ENCODE measurements at regions not wholly inside any gene's neighbourhood (a gene's known extent, or its start where the extent isn't known, plus 50 kb on each side); places are given as distances from the start of the nearest gene placed in this dataset.

GRCh38 chr4:3847211-3847940, 81.2 kb downstream of the ADRA2C start:
- Histone ChIP-seq H3K9me3 (replicated peaks; ENCODE audit: control insufficient read depth, insufficient read depth, low read depth, low read length) (no peaks in the 10 kb centered on the region), H3K4me2 (ENCODE audit: insufficient read depth, low read length) (no peak overlapping the region), H3K27me3 (ENCODE audit: control insufficient read depth in 2 of 2, insufficient read depth in 2 of 2, low read length in 2 of 2) (peaks cover 3 to 16% of the 10 kb centered on the region in 2 experiments; a peak in 4 of 5 replicates), H3K9me1 (ENCODE audit: control insufficient read depth, insufficient read depth, low read length) (no peaks in the 10 kb centered on the region), H3K27ac (ENCODE audit: extremely low read depth, low read depth, low read length) (no peak overlapping the region), H3K36me3 (ENCODE audit: control insufficient read depth, insufficient read depth, low read length) (no peaks in the 10 kb centered on the region), H3K4me1 (replicated peaks in 1 of 2; ENCODE audit: control insufficient read depth in 2 of 2, insufficient read depth in 2 of 2, low read length in 2 of 2) (no peaks in the 10 kb centered on the region; a peak in 1 of 5 replicates), H2AFZ (ENCODE audit: low read depth, low read length) (no peak overlapping the region), H3K79me2 (ENCODE audit: control insufficient read depth, insufficient read depth, low read length) (no peaks in the 10 kb centered on the region), H3K4me3 (no peak overlapping the region), H3K9ac (ENCODE audit: insufficient read depth in 1 of 2, low read depth in 2 of 2, low read length in 2 of 2) (no peak overlapping the region), H4K20me1 (replicated peaks; ENCODE audit: control insufficient read depth, insufficient read depth, low read length) (no peaks in the 10 kb centered on the region)
- TF ChIP-seq HOXB6 (CRISPR knock-in tag; IDR thresholded peaks at IDR 0.05; ENCODE audit: borderline replicate concordance): no peak
- TF ChIP-seq RNF2 (IDR thresholded peaks at IDR 0.05): no peak
- no peak for TF ChIP-seq ZNF174 (CRISPR knock-in tag; IDR thresholded peaks at IDR 0.05)
- no peak for TF ChIP-seq BRD9 (IDR thresholded peaks at IDR 0.05; ENCODE audit: low read depth, partially characterized antibody)
- no peak for TF ChIP-seq SNRNP70 (optimal IDR thresholded peaks at IDR 0.05; ENCODE audit: low read depth, low read length)
- TF ChIP-seq TFE3 (CRISPR knock-in tag; IDR thresholded peaks at IDR 0.05): no peak
- TF ChIP-seq HBP1 (CRISPR knock-in tag; IDR thresholded peaks at IDR 0.05): no peak
- no peak for TF ChIP-seq ARNT (IDR thresholded peaks at IDR 0.05)
- no peak for TF ChIP-seq HDAC2 (IDR thresholded peaks at IDR 0.05)
- no peak for TF ChIP-seq NFATC3 (IDR thresholded peaks at IDR 0.05)
- TF ChIP-seq RERE (CRISPR knock-in tag; IDR thresholded peaks at IDR 0.05; ENCODE audit: borderline replicate concordance): no peak
- TF ChIP-seq ZNF445 (CRISPR knock-in tag; IDR thresholded peaks at IDR 0.05; ENCODE audit: low read depth): no peak
- CTCF ChIA-PET (ENCODE audit: low intra/inter-chr PET ratio): no interaction called here
- BruUV-seq (replicated peaks): no TSS peak
- FAIRE-seq: no peak
- DNase-seq (ENCODE audit: extremely low read depth in 1 of 4, low spot score in 3 of 4): no peak
- intact Hi-C loops (cut with micrococcal nuclease): no loop called here
- in situ Hi-C loops (cut with MboI): no loop called here
- ATAC-seq: no peak
- POLR2A ChIA-PET: no interaction called here
- under 1% methylated on average over 11 of the region's 11 CpGs for WGBS (ENCODE audit: insufficient coverage, low coverage, missing lambda C conversion rate)

Data from K562 (cell line).